Panc1 (cell line): ENCODE measurements at regions not wholly inside any gene's neighbourhood (a gene's known extent, or its start where the extent isn't known, plus 50 kb on each side); places are given as distances from the start of the nearest gene placed in this dataset.

Experiments
- ATAC-seq: fragments of 200-7000 bp; cut with Tn5 transposase; 2 replicates; pipeline ENCODE4 v1.9.1; 2020; ENCODE audit warnings: mild to moderate bottlenecking, moderate library complexity
- BruUV-seq: library from RNA; stranded (reverse); fragments of 400-500 nt; replicated peaks from 2 replicates; lab custom pipeline; 2021; lab: Mats Ljungman, UMichigan
- CTCF ChIA-PET: fragments of 300-600 bp; sonication (Branson Sonifier 250); formaldehyde crosslinking; loops from one replicate; lab custom pipeline; 2022; ENCODE audit warnings: antibody characterized with exemption; lab: Charles Lee
- POLR2A ChIA-PET: fragments of 300-600 bp; sonication (Branson Sonifier 250); formaldehyde crosslinking; loops from one replicate; lab custom pipeline; 2022; ENCODE audit warnings: antibody characterized with exemption; lab: Charles Lee
- DNase-seq: peaks from one replicate; pipeline ENCODE4 v3.0.0-alpha.2; 2010; ENCODE audit warnings: low read depth, low spot score
- H3K27ac ChIP-seq: 2 replicates; pipeline ENCODE4 v1.5.1; 2011; ENCODE audit warnings: mild to moderate bottlenecking, low read length, inconsistent platforms
- H3K27me3 ChIP-seq: fragments of 200-500 bp; sonication (Bioruptor generic); 2 replicates; pipeline ENCODE4 v1.6.0; 2014; ENCODE audit warnings: low read length, inconsistent platforms; ENCODE audit not compliant: control insufficient read depth, insufficient read depth
- H3K36me3 ChIP-seq: fragments of 200-500 bp; sonication (Bioruptor generic); 2 replicates; pipeline ENCODE4 v1.5.1; 2014; ENCODE audit warnings: inconsistent platforms, mild to moderate bottlenecking, low read length, moderate library complexity; ENCODE audit not compliant: control insufficient read depth, insufficient read depth
- H3K4me1 ChIP-seq: 2 replicates; pipeline ENCODE4 v1.5.1; 2011; ENCODE audit warnings: inconsistent platforms, mild to moderate bottlenecking, low read length, moderate library complexity; ENCODE audit not compliant: control insufficient read depth, insufficient read depth
- H3K4me3 ChIP-seq, 2 experiments: 2 replicates each; pipeline ENCODE4 v1.5.1; 2011 to 2012; ENCODE audit warnings: low read depth in 2 of 2, low read length in 2 of 2, mild to moderate bottlenecking in 2 of 2, inconsistent platforms in 1 of 2, moderate library complexity in 1 of 2
- H3K9me3 ChIP-seq: fragments of 200-500 bp; sonication (Bioruptor generic); 2 replicates; pipeline ENCODE4 v1.5.1; 2014; ENCODE audit warnings: low read depth, mild to moderate bottlenecking, inconsistent platforms, low read length, moderate library complexity; ENCODE audit not compliant: control insufficient read depth, insufficient read depth
- CTCF ChIP-seq: fragments of 450-650 bp; IDR thresholded peaks from 2 replicates; pipeline ENCODE4 v1.5.1; 2017; ENCODE audit warnings: mild to moderate bottlenecking
- POLR2AphosphoS5 ChIP-seq: IDR thresholded peaks from 2 replicates; pipeline ENCODE4 v1.6.1; 2012; ENCODE audit warnings: mild to moderate bottlenecking, low read depth, low read length, moderate library complexity
- REST ChIP-seq, 2 experiments: IDR thresholded peaks; 2 replicates each; pipeline ENCODE4 v1.6.1; 2011 to 2012; ENCODE audit warnings: low read depth in 2 of 2, control low read depth in 1 of 2, low read length in 1 of 2, mild to moderate bottlenecking in 1 of 2, moderate library complexity in 1 of 2; ENCODE audit not compliant: insufficient read depth in 1 of 2
- SIN3A ChIP-seq: IDR thresholded peaks from 2 replicates; pipeline ENCODE4 v1.6.1; 2012; ENCODE audit warnings: low read depth, mild to moderate bottlenecking, low read length, moderate library complexity, borderline replicate concordance; ENCODE audit not compliant: insufficient read depth
- TCF7L2 ChIP-seq: IDR thresholded peaks from 2 replicates; pipeline ENCODE4 v1.6.1; 2011; ENCODE audit warnings: mild to moderate bottlenecking, low read depth, low read length, inconsistent platforms
- in situ Hi-C: cut with HindIII; loops from 2 replicates; pipeline ENCODE4 v1.10.0; 2016; ENCODE audit warnings: low sequenced_read_pairs, low pct_unique_long_range_greater_than_20kb
- intact Hi-C: fragments of 100-400 bp; cut with micrococcal nuclease; formaldehyde crosslinking; loops from one replicate; pipeline ENCODE4 v1.10.0; 2022; ENCODE audit not compliant: unreplicated experiment

DNA sequence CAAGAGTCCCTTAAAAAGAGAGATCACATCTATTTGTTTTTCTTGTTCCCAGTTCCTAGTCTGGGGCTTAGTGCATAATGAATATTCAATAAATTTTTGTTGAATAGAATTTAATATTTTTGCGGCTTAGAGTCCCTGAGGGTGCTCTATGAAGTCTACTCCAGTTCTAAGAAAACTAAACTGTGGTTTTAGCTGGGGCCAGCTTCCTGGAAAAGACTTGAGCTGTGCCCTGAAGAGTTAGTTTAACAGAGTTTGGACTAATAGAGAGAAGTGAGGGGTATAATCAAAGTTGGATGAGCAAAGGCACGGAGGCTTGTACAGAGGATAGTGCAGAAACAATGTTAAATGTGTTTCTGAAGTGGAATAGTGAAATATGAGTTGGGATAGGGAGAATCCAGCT lies 168.9 kb downstream of the FASLG start:
- H3K27ac ChIP-seq, result no peak overlapping the region
- BruUV-seq, result no TSS peak
- intact Hi-C loops, result loop anchor here (10.0 kb wide), 1 partner anchor 83 kb away; no protein-coding TSS in a partner anchor
- TF ChIP-seq CTCF (no peak), SIN3A (no peak), POLR2AphosphoS5 (no peak), REST (IDR thresholded peaks at IDR 0.05; ENCODE audit: insufficient read depth in 1 of 2, low read depth in 2 of 2, low read length in 1 of 2) (no peak), TCF7L2 (no peak)
- ATAC-seq (no peak), DNase-seq (no peak)
- no peaks in the 10 kb centered on the region for H3K4me1 ChIP-seq
- no peak overlapping the region for H3K4me3 ChIP-seq
- ChIA-PET CTCF (no interaction called here), POLR2A (no interaction called here)
- H3K36me3 ChIP-seq, result no peaks in the 10 kb centered on the region
- H3K27me3 ChIP-seq, result no peaks in the 10 kb centered on the region
- in situ Hi-C loops, result no loop called here
- H3K9me3 ChIP-seq, result no peaks in the 10 kb centered on the region

- in situ Hi-C loops (no loop called here), intact Hi-C loops (no loop called here)
- POLR2A ChIA-PET, result interaction anchor here (0.6 kb wide), 1 partner anchor 387 kb away, joined by 3 read pairs; no protein-coding TSS in a partner anchor
- Histone ChIP-seq H3K4me1 (no peaks in the 10 kb centered on the region), H3K4me3 (no peak overlapping the region), H3K27me3 (no peaks in the 10 kb centered on the region), H3K27ac (no peak overlapping the region), H3K9me3 (no peaks in the 10 kb centered on the region), H3K36me3 (no peaks in the 10 kb centered on the region)
- no TSS peak for BruUV-seq
- ATAC-seq (no peak), DNase-seq (no peak)
- no peak for TF ChIP-seq REST (IDR thresholded peaks at IDR 0.05; ENCODE audit: insufficient read depth in 1 of 2, low read depth in 2 of 2, low read length in 1 of 2)
- TF ChIP-seq POLR2AphosphoS5, result no peak
- no peak for TF ChIP-seq SIN3A
- no peak for TF ChIP-seq CTCF
- CTCF ChIA-PET, result no interaction called here
Observed at GRCh38 chr1:172832006-172832725, 173.3 kb downstream of the FASLG start.
